ENCODE measurements at regions not wholly inside any gene's neighbourhood (a gene's known extent, or its start where the extent isn't known, plus 50 kb on each side); places are given as distances from the start of the nearest gene placed in this dataset.

DNA sequence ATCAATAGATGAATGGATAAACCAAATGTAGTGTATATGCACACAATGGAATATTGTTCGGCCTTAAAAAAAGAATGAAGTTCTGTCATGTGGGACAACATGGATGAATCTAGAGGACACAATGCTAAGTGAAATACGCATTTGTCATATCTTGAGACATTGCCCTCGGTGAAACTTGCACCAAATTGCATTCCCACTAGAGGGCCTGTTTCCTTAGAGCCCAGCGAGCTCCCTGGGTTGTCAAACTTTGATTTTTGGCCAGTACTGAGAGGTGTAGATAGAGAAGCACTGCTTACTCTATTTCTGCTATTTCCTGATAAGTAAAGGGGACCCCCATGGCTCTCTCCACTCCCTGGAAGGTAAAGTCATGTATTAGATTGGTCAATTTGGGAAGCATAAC is 157.1 kb downstream of the GPAM start:
- H3K27me3 ChIP-seq (ENCODE audit: insufficient read depth, poor library complexity, severe bottlenecking) = no peaks in the 10 kb centered on the region
- ATAC-seq (ENCODE audit: low read depth) (no peak), DNase-seq (ENCODE audit: low spot score) (no peak)
- TF ChIP-seq, protein P1, sequence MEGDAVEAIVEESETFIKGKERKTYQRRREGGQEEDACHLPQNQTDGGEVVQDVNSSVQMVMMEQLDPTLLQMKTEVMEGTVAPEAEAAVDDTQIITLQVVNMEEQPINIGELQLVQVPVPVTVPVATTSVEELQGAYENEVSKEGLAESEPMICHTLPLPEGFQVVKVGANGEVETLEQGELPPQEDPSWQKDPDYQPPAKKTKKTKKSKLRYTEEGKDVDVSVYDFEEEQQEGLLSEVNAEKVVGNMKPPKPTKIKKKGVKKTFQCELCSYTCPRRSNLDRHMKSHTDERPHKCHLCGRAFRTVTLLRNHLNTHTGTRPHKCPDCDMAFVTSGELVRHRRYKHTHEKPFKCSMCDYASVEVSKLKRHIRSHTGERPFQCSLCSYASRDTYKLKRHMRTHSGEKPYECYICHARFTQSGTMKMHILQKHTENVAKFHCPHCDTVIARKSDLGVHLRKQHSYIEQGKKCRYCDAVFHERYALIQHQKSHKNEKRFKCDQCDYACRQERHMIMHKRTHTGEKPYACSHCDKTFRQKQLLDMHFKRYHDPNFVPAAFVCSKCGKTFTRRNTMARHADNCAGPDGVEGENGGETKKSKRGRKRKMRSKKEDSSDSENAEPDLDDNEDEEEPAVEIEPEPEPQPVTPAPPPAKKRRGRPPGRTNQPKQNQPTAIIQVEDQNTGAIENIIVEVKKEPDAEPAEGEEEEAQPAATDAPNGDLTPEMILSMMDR (IDR thresholded peaks at IDR 0.05; ENCODE audit: poor library complexity, severe bottlenecking) = no peak
- no peak overlapping the region for H3K4me3 ChIP-seq (ENCODE audit: severe bottlenecking)
- H3K27ac ChIP-seq (ENCODE audit: poor library complexity, severe bottlenecking) = no peak overlapping the region
- no peaks in the 10 kb centered on the region for H3K9me3 ChIP-seq (ENCODE audit: severe bottlenecking)
- no peaks in the 10 kb centered on the region for H3K36me3 ChIP-seq (ENCODE audit: low read depth)
- no peaks in the 10 kb centered on the region for H3K4me1 ChIP-seq (ENCODE audit: insufficient read depth, poor library complexity, severe bottlenecking)

DNA sequence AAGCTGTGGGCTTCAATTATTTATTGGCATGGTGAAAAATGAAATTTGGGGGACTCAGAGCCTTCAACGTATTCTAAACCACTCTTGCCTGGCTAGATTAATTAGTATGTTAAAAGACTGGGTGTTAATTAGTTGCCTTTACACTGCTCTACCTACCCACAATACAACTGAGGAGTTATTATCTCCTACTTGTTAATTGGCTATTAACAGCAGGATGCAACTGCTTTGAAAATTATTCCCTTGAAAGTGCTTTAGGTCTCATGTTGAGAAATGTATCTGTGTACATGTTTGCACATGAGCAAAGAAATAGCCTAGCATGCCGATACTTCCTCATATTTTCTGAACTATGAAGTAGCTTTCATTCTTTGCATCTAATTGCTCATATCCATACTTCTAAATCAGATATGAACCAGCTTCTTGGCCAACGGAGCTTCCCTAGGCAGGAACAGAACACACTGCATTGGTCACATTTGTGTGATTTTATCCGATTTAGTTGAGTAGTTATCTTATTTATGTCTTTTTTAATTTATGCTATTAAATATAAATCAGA is 155.8 kb downstream of the GPAM start:
- DNase-seq (ENCODE audit: low spot score) (no peak), ATAC-seq (ENCODE audit: low read depth) (no peak)
- Histone ChIP-seq H3K9me3 (ENCODE audit: severe bottlenecking) (no peaks in the 10 kb centered on the region), H3K4me3 (ENCODE audit: severe bottlenecking) (no peak overlapping the region), H3K4me1 (ENCODE audit: insufficient read depth, poor library complexity, severe bottlenecking) (no peaks in the 10 kb centered on the region), H3K27me3 (ENCODE audit: insufficient read depth, poor library complexity, severe bottlenecking) (no peaks in the 10 kb centered on the region), H3K27ac (ENCODE audit: poor library complexity, severe bottlenecking) (no peak overlapping the region), H3K36me3 (ENCODE audit: low read depth) (no peaks in the 10 kb centered on the region)
- TF ChIP-seq, protein P1 (IDR thresholded peaks at IDR 0.05; ENCODE audit: poor library complexity, severe bottlenecking) = no peak

DNA sequence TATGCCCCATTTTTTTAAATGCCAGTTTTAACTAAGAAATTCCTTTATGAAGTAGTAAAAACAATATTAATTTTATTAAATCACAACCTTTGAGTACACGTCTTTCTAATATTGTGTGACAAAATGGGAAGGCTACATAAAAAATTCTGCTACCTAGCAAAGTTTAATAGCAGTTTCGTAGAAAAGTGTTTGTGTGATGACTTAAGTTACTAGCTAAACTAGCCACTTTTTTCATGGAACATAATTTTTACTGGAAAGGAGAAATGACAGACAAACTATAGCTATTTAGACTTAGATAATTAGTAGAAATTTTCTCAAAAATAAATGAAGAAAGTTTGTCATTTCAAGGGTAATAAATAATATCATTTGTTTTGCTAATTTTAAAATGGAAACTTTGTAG is 153.1 kb downstream of the GPAM start:
- ATAC-seq (ENCODE audit: low read depth) = no peak
- no peak overlapping the region for H3K4me3 ChIP-seq (ENCODE audit: severe bottlenecking)
- DNase-seq (ENCODE audit: low spot score) = no peak
- H3K4me1 ChIP-seq (ENCODE audit: insufficient read depth, poor library complexity, severe bottlenecking) = no peaks in the 10 kb centered on the region
- no peaks in the 10 kb centered on the region for H3K36me3 ChIP-seq (ENCODE audit: low read depth)
- no peaks in the 10 kb centered on the region for H3K9me3 ChIP-seq (ENCODE audit: severe bottlenecking)
- TF ChIP-seq, protein P1 (IDR thresholded peaks at IDR 0.05; ENCODE audit: poor library complexity, severe bottlenecking) = no peak
- no peak overlapping the region for H3K27ac ChIP-seq (ENCODE audit: poor library complexity, severe bottlenecking)
- no peaks in the 10 kb centered on the region for H3K27me3 ChIP-seq (ENCODE audit: insufficient read depth, poor library complexity, severe bottlenecking)

DNA sequence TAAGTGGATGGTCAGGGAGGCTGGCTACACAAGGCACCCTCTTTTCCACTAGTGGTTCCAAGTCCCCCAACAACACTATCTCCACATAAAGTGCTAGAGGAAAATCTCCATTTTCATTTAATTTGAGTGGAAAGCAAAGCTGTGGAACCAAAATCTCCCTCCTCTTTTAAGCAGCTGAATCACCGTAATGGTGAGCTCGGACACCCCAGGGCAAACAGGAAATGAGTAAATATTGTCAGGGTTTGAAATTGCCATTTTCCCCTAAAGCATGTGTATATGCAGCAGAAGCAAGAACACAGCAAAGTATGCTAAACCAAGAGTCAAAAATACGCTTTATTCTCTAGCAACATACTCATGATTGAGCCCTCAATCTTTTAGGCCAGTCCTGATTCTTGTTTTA is 143.7 kb downstream of the GPAM start:
- no peak overlapping the region for H3K27ac ChIP-seq (ENCODE audit: poor library complexity, severe bottlenecking)
- H3K4me1 ChIP-seq (ENCODE audit: insufficient read depth, poor library complexity, severe bottlenecking) = no peaks in the 10 kb centered on the region
- no peaks in the 10 kb centered on the region for H3K27me3 ChIP-seq (ENCODE audit: insufficient read depth, poor library complexity, severe bottlenecking)
- TF ChIP-seq, protein P1 (IDR thresholded peaks at IDR 0.05; ENCODE audit: poor library complexity, severe bottlenecking) = no peak
- no peaks in the 10 kb centered on the region for H3K9me3 ChIP-seq (ENCODE audit: severe bottlenecking)
- H3K4me3 ChIP-seq (ENCODE audit: severe bottlenecking) = no peak overlapping the region
- no peak for ATAC-seq (ENCODE audit: low read depth)
- DNase-seq (ENCODE audit: low spot score) = no peak
- H3K36me3 ChIP-seq (ENCODE audit: low read depth) = no peaks in the 10 kb centered on the region

DNA sequence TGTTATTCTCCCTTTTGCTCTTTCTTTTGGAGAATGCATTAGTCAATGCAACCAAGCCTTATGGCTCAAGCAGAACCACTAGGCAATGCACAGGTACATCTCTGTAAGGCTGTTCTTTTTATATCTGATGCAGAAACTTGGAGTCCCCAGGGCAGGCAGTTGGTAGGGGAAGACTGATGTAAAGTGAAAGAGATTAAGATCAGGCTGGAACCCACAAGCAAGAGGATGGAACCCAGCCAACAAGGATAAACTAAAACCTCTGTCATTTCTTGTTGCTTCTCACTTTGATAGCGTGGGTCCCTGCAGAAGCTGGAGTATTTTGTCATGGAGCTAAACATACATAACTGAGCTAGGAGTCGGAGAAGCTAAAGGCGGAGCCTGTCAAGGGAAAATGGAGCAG is 142.9 kb downstream of the GPAM start:
- no peak for DNase-seq (ENCODE audit: low spot score)
- TF ChIP-seq, protein P1 (IDR thresholded peaks at IDR 0.05; ENCODE audit: poor library complexity, severe bottlenecking) = no peak
- ATAC-seq (ENCODE audit: low read depth) = no peak
- H3K9me3 ChIP-seq (ENCODE audit: severe bottlenecking) = no peaks in the 10 kb centered on the region
- H3K27ac ChIP-seq (ENCODE audit: poor library complexity, severe bottlenecking) = no peak overlapping the region
- no peaks in the 10 kb centered on the region for H3K27me3 ChIP-seq (ENCODE audit: insufficient read depth, poor library complexity, severe bottlenecking)
- H3K4me3 ChIP-seq (ENCODE audit: severe bottlenecking) = no peak overlapping the region
- H3K4me1 ChIP-seq (ENCODE audit: insufficient read depth, poor library complexity, severe bottlenecking) = no peaks in the 10 kb centered on the region
- no peaks in the 10 kb centered on the region for H3K36me3 ChIP-seq (ENCODE audit: low read depth)

Measured in RWPE2 (cell line).